ENCODE measurements at regions not wholly inside any gene's neighbourhood (a gene's known extent, or its start where the extent isn't known, plus 50 kb on each side); places are given as distances from the start of the nearest gene placed in this dataset.

GRCh38 chr3:66858656-66859381 lies 139.3 kb upstream of the KBTBD8 start:
- H3K27me3 ChIP-seq (ENCODE audit: control insufficient read depth, insufficient read depth, low read length) = peaks cover 5% of the 10 kb centered on the region
- no peaks in the 10 kb centered on the region for H3K9me3 ChIP-seq (ENCODE audit: control insufficient read depth, insufficient read depth, low read length)
- H3K4me3 ChIP-seq (ENCODE audit: low read depth, low read length) = no peak overlapping the region
- POLR2A ChIA-PET = no interaction called here
- no peak for DNase-seq (ENCODE audit: low read depth, low spot score)
- CTCF ChIA-PET = no interaction called here
- TF ChIP-seq CTCF (IDR thresholded peaks at IDR 0.05; ENCODE audit: low read depth, low read length) = no peak; the same call in 1 of the 2 replicates
- no peak overlapping the region for H3K27ac ChIP-seq (ENCODE audit: low read depth, low read length)

GRCh38 chr3:66860771-66861170 lies 137.3 kb upstream of the KBTBD8 start:
- no peaks in the 10 kb centered on the region for H3K27me3 ChIP-seq (ENCODE audit: control insufficient read depth, insufficient read depth, low read length)
- no peak overlapping the region for H3K27ac ChIP-seq (ENCODE audit: low read depth, low read length)
- ChIA-PET POLR2A (no interaction called here), CTCF (no interaction called here)
- DNase-seq (ENCODE audit: low read depth, low spot score) = no peak
- TF ChIP-seq CTCF (IDR thresholded peaks at IDR 0.05; ENCODE audit: low read depth, low read length) = no peak
- H3K4me3 ChIP-seq (ENCODE audit: low read depth, low read length) = no peak overlapping the region
- no peaks in the 10 kb centered on the region for H3K9me3 ChIP-seq (ENCODE audit: control insufficient read depth, insufficient read depth, low read length)

- H3K9me3 ChIP-seq (ENCODE audit: control insufficient read depth, insufficient read depth, low read length) = no peaks in the 10 kb centered on the region
- H3K27me3 ChIP-seq (ENCODE audit: control insufficient read depth, insufficient read depth, low read length) = no peaks in the 10 kb centered on the region
- CTCF ChIA-PET = no interaction called here
- POLR2A ChIA-PET = no interaction called here
- H3K27ac ChIP-seq (ENCODE audit: low read depth, low read length) = no peak overlapping the region
- TF ChIP-seq CTCF (IDR thresholded peaks at IDR 0.05; ENCODE audit: low read depth, low read length) = no peak
- no peak overlapping the region for H3K4me3 ChIP-seq (ENCODE audit: low read depth, low read length)
- no peak for DNase-seq (ENCODE audit: low read depth, low spot score)
Observed at GRCh38 chr3:66863205-66864111, 134.6 kb upstream of the KBTBD8 start.

- Histone ChIP-seq H3K9me3 (ENCODE audit: control insufficient read depth, insufficient read depth, low read length) (no peaks in the 10 kb centered on the region), H3K4me3 (ENCODE audit: low read depth, low read length) (no peak overlapping the region), H3K27me3 (ENCODE audit: control insufficient read depth, insufficient read depth, low read length) (no peaks in the 10 kb centered on the region), H3K27ac (ENCODE audit: low read depth, low read length) (no peak overlapping the region)
- no peak for TF ChIP-seq CTCF (IDR thresholded peaks at IDR 0.05; ENCODE audit: low read depth, low read length)
- DNase-seq (ENCODE audit: low read depth, low spot score) = no peak
- ChIA-PET CTCF (no interaction called here), POLR2A (no interaction called here)
Observed at GRCh38 chr3:66884659-66885058, 113.4 kb upstream of the KBTBD8 start.
